GM23248 (cell line): ENCODE measurements at regions not wholly inside any gene's neighbourhood (a gene's known extent, or its start where the extent isn't known, plus 50 kb on each side); places are given as distances from the start of the nearest gene placed in this dataset.

Experiments used
- DNase-seq: peaks from one replicate; pipeline ENCODE4 v3.0.0-alpha.2; 2015
- H2AFZ ChIP-seq: fragments of 200-600 bp; sonication (generic); 2 replicates; pipeline ENCODE4 v1.6.1; 2016; ENCODE audit warnings: antibody characterized with exemption
- H3F3A ChIP-seq: fragments of 200-600 bp; sonication (generic); 2 replicates; pipeline ENCODE4 v1.6.1; 2016; ENCODE audit warnings: mild to moderate bottlenecking, antibody characterized with exemption, mixed run types; ENCODE audit not compliant: insufficient read depth
- H3K27ac ChIP-seq: fragments of 200-600 bp; sonication (generic); 2 replicates; pipeline ENCODE4 v1.5.1; 2016; ENCODE audit warnings: mild to moderate bottlenecking
- H3K27me3 ChIP-seq: fragments of 200-600 bp; sonication (generic); replicated peaks from 2 replicates; pipeline ENCODE4 v1.6.1; 2016; ENCODE audit warnings: mild to moderate bottlenecking; ENCODE audit not compliant: insufficient read depth
- H3K36me3 ChIP-seq: fragments of 200-600 bp; sonication (generic); 2 replicates; pipeline ENCODE4 v1.6.1; 2016; ENCODE audit warnings: low read depth, mild to moderate bottlenecking
- H3K4me1 ChIP-seq: fragments of 200-600 bp; sonication (generic); 2 replicates; pipeline ENCODE4 v1.6.1; 2016; ENCODE audit warnings: mild to moderate bottlenecking; ENCODE audit not compliant: insufficient read depth
- H3K4me2 ChIP-seq: fragments of 200-600 bp; sonication (generic); one replicate; pipeline ENCODE4 v1.6.1; 2016; ENCODE audit warnings: mild to moderate bottlenecking; ENCODE audit not compliant: unreplicated experiment
- H3K4me3 ChIP-seq: fragments of 200-600 bp; sonication (generic); 2 replicates; pipeline ENCODE4 v1.5.1; 2016; ENCODE audit warnings: mild to moderate bottlenecking
- H3K79me2 ChIP-seq: fragments of 200-600 bp; sonication (generic); 2 replicates; pipeline ENCODE4 v1.6.1; 2016; ENCODE audit warnings: mild to moderate bottlenecking; ENCODE audit not compliant: insufficient read depth
- H3K9ac ChIP-seq: fragments of 200-600 bp; sonication (generic); 2 replicates; pipeline ENCODE4 v1.6.1; 2016; ENCODE audit warnings: mild to moderate bottlenecking
- H3K9me2 ChIP-seq: fragments of 200-600 bp; sonication (generic); 2 replicates; pipeline ENCODE4 v1.6.1; 2016; ENCODE audit warnings: mixed run types, mild to moderate bottlenecking, moderate library complexity; ENCODE audit not compliant: insufficient read depth
- H3K9me3 ChIP-seq: fragments of 200-600 bp; sonication (generic); one replicate; pipeline ENCODE4 v1.6.1; 2017; ENCODE audit warnings: low read depth
- H4K20me1 ChIP-seq: fragments of 200-600 bp; sonication (generic); 2 replicates; pipeline ENCODE4 v1.6.0; 2016; ENCODE audit not compliant: insufficient read depth
- EZH2 ChIP-seq: fragments of 200-600 bp; sonication (generic); IDR thresholded peaks from 2 replicates; pipeline ENCODE4 v1.6.1; 2018; ENCODE audit warnings: antibody characterized with exemption, mild to moderate bottlenecking; ENCODE audit not compliant: insufficient read depth, poor library complexity, severe bottlenecking
- EZH2phosphoT487 ChIP-seq: fragments of 200-600 bp; sonication (generic); IDR thresholded peaks from 2 replicates; pipeline ENCODE4 v1.6.1; 2018; ENCODE audit warnings: antibody characterized with exemption, moderate library complexity, mild to moderate bottlenecking, low read depth; ENCODE audit not compliant: insufficient read depth
- WGBS, 2 experiments: methylation state at CpG; one replicate each; pipeline ENCODE4 v1.1.6; 2015 to 2017; ENCODE audit warnings: low lambda C conversion rate in 2 of 2, low coverage in 1 of 2; ENCODE audit errors: missing lambda C conversion rate in 2 of 2; 5-methylcytosine and 5-hydroxymethylcytosine counted together
- in situ Hi-C: fragments of 300-500 bp; cut with MboI; formaldehyde crosslinking; loops from 2 replicates; pipeline ENCODE4 v1.15.0; 2020

DNA sequence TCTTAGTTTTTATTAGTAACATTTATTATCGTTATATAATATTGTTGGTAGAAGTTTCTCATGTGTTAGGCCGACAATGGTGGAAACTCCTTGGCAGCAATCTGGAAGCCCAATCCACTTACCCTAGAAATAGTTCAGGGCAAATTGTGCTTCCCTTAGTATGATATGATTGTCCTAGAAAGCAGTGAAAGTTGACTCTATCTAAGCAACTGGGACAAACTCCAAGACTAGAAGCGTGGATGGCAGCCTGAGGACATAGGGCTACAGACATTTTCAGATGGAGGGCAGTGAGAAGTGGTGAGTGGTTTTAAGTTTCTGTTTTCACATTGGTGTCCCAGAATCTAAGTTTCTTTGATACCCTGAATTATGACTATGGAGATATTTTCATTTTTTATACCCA, 63.3 kb upstream of the TRPC3 start:
- Histone ChIP-seq H3K9ac (no peak overlapping the region), H3K4me2 (no peak overlapping the region), H3K9me3 (no peaks in the 10 kb centered on the region), H4K20me1 (no peaks in the 10 kb centered on the region), H3K4me3 (no peak overlapping the region), H3K9me2 (no peaks in the 10 kb centered on the region), H3K36me3 (no peaks in the 10 kb centered on the region), H3K27me3 (0 out of 2 replicates have a peak, but pooled peaks cover 4% of the 10 kb centered on the region), H3F3A (no peaks in the 10 kb centered on the region), H3K27ac (no peak overlapping the region), H2AFZ (no peak overlapping the region), H3K79me2 (no peaks in the 10 kb centered on the region), H3K4me1 (peaks cover 8% of the 10 kb centered on the region)
- TF ChIP-seq EZH2phosphoT487: no peak
- TF ChIP-seq EZH2: no peak
- DNase-seq: no peak
- in situ Hi-C loops: no loop called here
- WGBS, 2 experiments: 46 to 56% methylated on average over 3 of the region's 3 CpGs

GRCh38 chr4:122012735-122013134, 60.9 kb upstream of the TRPC3 start:
- in situ Hi-C loops: no loop called here
- peak overlapping the region; percentile 12 for H3K4me2 ChIP-seq

GRCh38 chr4:122010610-122011009, 58.8 kb upstream of the TRPC3 start:
- H2AFZ ChIP-seq: no peak overlapping the region
- no peak for TF ChIP-seq EZH2phosphoT487
- TF ChIP-seq EZH2: no peak
- no peaks in the 10 kb centered on the region for H3K9me2 ChIP-seq
- no peak overlapping the region for H3K9ac ChIP-seq
- H4K20me1 ChIP-seq: no peaks in the 10 kb centered on the region
- H3K27ac ChIP-seq: no peak overlapping the region
- H3K9me3 ChIP-seq: no peaks in the 10 kb centered on the region
- WGBS, 2 experiments: 23 to 25% methylated on average over 3 of the region's 3 CpGs
- DNase-seq: peak; percentile 18
- peaks cover 3% of the 10 kb centered on the region; the same call in 1 of the 2 replicates for H3K27me3 ChIP-seq
- H3K4me2 ChIP-seq: no peak overlapping the region
- in situ Hi-C loops: no loop called here
- peaks cover 8% of the 10 kb centered on the region for H3K4me1 ChIP-seq
- H3K4me3 ChIP-seq: no peak overlapping the region
- H3K79me2 ChIP-seq: no peaks in the 10 kb centered on the region
- H3F3A ChIP-seq: no peaks in the 10 kb centered on the region
- H3K36me3 ChIP-seq: no peaks in the 10 kb centered on the region

More at GRCh38 chr4:122012735-122013134, 60.9 kb upstream of the TRPC3 start:
- no peaks in the 10 kb centered on the region for H3K9me3 ChIP-seq
- no peaks in the 10 kb centered on the region for H3K36me3 ChIP-seq
- H3K9ac ChIP-seq: no peak overlapping the region
- H3K4me1 ChIP-seq: peaks cover 8% of the 10 kb centered on the region
- 0 out of 2 replicates have a peak, but pooled peaks cover 4% of the 10 kb centered on the region for H3K27me3 ChIP-seq
- H3K9me2 ChIP-seq: no peaks in the 10 kb centered on the region
- 6 to 9% methylated on average over 2 of the region's 2 CpGs for WGBS, 2 experiments
- no peak overlapping the region for H2AFZ ChIP-seq
- H4K20me1 ChIP-seq: no peaks in the 10 kb centered on the region
- no peak overlapping the region for H3K27ac ChIP-seq
- no peaks in the 10 kb centered on the region for H3K79me2 ChIP-seq
- TF ChIP-seq EZH2 (no peak), EZH2phosphoT487 (no peak)
- DNase-seq: peak; percentile 51
- no peak overlapping the region for H3K4me3 ChIP-seq
- no peaks in the 10 kb centered on the region for H3F3A ChIP-seq

DNA sequence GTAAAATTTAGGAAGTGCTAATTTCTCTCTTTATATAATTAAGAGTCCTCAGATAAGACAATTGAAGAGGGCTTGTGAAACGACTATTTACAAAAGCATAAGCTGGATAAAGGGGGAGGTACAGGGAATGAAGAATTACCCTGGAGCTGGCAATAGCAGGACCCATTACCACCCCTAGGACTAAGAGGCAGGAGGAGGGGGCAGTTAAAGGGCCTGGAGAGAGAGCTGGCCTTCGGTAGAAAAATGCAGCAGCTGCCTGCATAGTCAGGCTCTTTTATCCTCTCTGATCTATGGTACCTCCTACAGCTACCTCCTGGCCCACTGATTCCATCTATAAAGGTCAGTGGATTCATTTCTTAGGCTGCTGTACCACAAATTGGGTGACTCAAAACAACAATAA, 57.7 kb upstream of the TRPC3 start:
- Histone ChIP-seq H3K4me2 (no peak overlapping the region), H3K9me3 (no peaks in the 10 kb centered on the region), H3K36me3 (no peaks in the 10 kb centered on the region), H3K9ac (no peak overlapping the region), H3K4me1 (peaks cover 8% of the 10 kb centered on the region), H4K20me1 (no peaks in the 10 kb centered on the region), H3K79me2 (no peaks in the 10 kb centered on the region), H2AFZ (no peak overlapping the region), H3F3A (no peaks in the 10 kb centered on the region), H3K27me3 (no peaks in the 10 kb centered on the region; the same call in 1 of the 2 replicates), H3K4me3 (no peak overlapping the region), H3K9me2 (no peaks in the 10 kb centered on the region), H3K27ac (no peak overlapping the region)
- DNase-seq: no peak
- TF ChIP-seq EZH2phosphoT487 (no peak), EZH2 (no peak)
- WGBS, 2 experiments: 3 to 17% methylated on average over 2 of the region's 2 CpGs
- in situ Hi-C loops: no loop called here

DNA sequence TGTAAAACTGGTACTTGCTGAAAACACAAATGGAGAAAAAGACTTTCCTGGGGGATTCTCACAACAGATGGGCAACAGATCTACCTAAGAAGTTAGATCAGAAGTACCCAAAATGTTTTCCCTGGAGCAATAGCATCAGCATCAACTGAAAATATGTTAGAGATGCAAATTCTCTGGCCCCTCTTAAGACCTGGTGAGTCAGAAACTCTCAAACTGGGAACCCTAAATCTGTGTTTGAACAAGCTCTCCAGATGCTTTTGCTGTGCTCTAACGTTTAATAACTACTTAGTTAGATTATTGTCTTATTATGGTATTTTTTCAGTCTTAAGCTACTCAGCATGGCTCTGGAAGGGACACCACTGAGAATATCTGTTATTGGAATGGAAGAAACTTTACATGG, 55.2 kb upstream of the TRPC3 start:
- H3K9me3 ChIP-seq: no peaks in the 10 kb centered on the region
- no peaks in the 10 kb centered on the region for H3K4me1 ChIP-seq
- no peak overlapping the region for H3K9ac ChIP-seq
- H3F3A ChIP-seq: no peaks in the 10 kb centered on the region
- H3K4me3 ChIP-seq: no peak overlapping the region
- no peak for TF ChIP-seq EZH2
- no peak for TF ChIP-seq EZH2phosphoT487
- no peaks in the 10 kb centered on the region; the same call in 1 of the 2 replicates for H3K27me3 ChIP-seq
- H4K20me1 ChIP-seq: no peaks in the 10 kb centered on the region
- no peak overlapping the region for H2AFZ ChIP-seq
- no peak overlapping the region for H3K27ac ChIP-seq
- in situ Hi-C loops: no loop called here
- H3K4me2 ChIP-seq: no peak overlapping the region
- H3K9me2 ChIP-seq: no peaks in the 10 kb centered on the region
- WGBS, 2 experiments: 0% methylated on average over 1 of the region's 1 CpG
- peak; percentile 8 for DNase-seq
- no peaks in the 10 kb centered on the region for H3K36me3 ChIP-seq
- H3K79me2 ChIP-seq: no peaks in the 10 kb centered on the region
